Ascending aorta (tissue), 2 donors: ENCODE measurements at regions not wholly inside any gene's neighbourhood (a gene's known extent, or its start where the extent isn't known, plus 50 kb on each side); places are given as distances from the start of the nearest gene placed in this dataset.

Source experiments
- DNase-seq, 2 donors: peaks; one replicate each; pipeline ENCODE4 v3.0.0-alpha.2; 2019; ENCODE audit warnings: low spot score in 2 of 2
- H3K27ac ChIP-seq, 2 donors: fragments of 200-600 bp; sonication (generic); one replicate each; pipeline ENCODE4 v1.5.1; 2016 to 2017; ENCODE audit warnings: mild to moderate bottlenecking in 1 of 2
- H3K27me3 ChIP-seq: fragments of 200-600 bp; sonication (generic); one replicate; pipeline ENCODE4 v1.5.1; 2017
- H3K36me3 ChIP-seq, 2 donors: fragments of 200-600 bp; sonication (generic); one replicate each; pipeline ENCODE4 v1.5.1; 2016
- H3K4me1 ChIP-seq, 2 donors: fragments of 200-600 bp; sonication (generic); one replicate each; pipeline ENCODE4 v1.5.1; 2016 to 2017; ENCODE audit warnings: mild to moderate bottlenecking in 1 of 2
- H3K4me3 ChIP-seq, 2 donors: fragments of 200-600 bp; sonication (generic); one replicate each; pipeline ENCODE4 v1.5.1; 2016 to 2017; ENCODE audit warnings: mild to moderate bottlenecking in 1 of 2
- H3K9me3 ChIP-seq, 2 donors: fragments of 200-600 bp; sonication (generic); one replicate each; pipeline ENCODE4 v1.5.1; 2016
- intact Hi-C: fragments of 100-400 bp; cut with DNase I; formaldehyde crosslinking; loops from one replicate; pipeline ENCODE4 v1.15.1; 2023
- TF ChIP-seq, protein P1 (sequence below), 3 experiments: fragments of 200-600 bp in 2 of 3; fragments of 450-650 bp in 1 of 3; sonication (generic) in 2 of 3; IDR thresholded peaks; one replicate each; pipeline ENCODE4 v1.5.1; 2016 to 2019; ENCODE audit warnings: antibody characterized with exemption in 3 of 3, mild to moderate bottlenecking in 1 of 3, moderate library complexity in 1 of 3

GRCh38 chr10:42988069-42988468 is 88.8 kb upstream of the RET start:
- no peaks in the 10 kb centered on the region for H3K9me3 ChIP-seq
- H3K36me3 ChIP-seq: no peaks in the 10 kb centered on the region
- H3K4me1 ChIP-seq: no peaks in the 10 kb centered on the region
- intact Hi-C loops: no loop called here
- H3K4me3 ChIP-seq: no peak overlapping the region
- no peak for DNase-seq
- H3K27ac ChIP-seq: no peak overlapping the region
- TF ChIP-seq, protein P1, sequence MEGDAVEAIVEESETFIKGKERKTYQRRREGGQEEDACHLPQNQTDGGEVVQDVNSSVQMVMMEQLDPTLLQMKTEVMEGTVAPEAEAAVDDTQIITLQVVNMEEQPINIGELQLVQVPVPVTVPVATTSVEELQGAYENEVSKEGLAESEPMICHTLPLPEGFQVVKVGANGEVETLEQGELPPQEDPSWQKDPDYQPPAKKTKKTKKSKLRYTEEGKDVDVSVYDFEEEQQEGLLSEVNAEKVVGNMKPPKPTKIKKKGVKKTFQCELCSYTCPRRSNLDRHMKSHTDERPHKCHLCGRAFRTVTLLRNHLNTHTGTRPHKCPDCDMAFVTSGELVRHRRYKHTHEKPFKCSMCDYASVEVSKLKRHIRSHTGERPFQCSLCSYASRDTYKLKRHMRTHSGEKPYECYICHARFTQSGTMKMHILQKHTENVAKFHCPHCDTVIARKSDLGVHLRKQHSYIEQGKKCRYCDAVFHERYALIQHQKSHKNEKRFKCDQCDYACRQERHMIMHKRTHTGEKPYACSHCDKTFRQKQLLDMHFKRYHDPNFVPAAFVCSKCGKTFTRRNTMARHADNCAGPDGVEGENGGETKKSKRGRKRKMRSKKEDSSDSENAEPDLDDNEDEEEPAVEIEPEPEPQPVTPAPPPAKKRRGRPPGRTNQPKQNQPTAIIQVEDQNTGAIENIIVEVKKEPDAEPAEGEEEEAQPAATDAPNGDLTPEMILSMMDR (IDR thresholded peaks at IDR 0.05): no peak
- no peaks in the 10 kb centered on the region for H3K27me3 ChIP-seq

DNA sequence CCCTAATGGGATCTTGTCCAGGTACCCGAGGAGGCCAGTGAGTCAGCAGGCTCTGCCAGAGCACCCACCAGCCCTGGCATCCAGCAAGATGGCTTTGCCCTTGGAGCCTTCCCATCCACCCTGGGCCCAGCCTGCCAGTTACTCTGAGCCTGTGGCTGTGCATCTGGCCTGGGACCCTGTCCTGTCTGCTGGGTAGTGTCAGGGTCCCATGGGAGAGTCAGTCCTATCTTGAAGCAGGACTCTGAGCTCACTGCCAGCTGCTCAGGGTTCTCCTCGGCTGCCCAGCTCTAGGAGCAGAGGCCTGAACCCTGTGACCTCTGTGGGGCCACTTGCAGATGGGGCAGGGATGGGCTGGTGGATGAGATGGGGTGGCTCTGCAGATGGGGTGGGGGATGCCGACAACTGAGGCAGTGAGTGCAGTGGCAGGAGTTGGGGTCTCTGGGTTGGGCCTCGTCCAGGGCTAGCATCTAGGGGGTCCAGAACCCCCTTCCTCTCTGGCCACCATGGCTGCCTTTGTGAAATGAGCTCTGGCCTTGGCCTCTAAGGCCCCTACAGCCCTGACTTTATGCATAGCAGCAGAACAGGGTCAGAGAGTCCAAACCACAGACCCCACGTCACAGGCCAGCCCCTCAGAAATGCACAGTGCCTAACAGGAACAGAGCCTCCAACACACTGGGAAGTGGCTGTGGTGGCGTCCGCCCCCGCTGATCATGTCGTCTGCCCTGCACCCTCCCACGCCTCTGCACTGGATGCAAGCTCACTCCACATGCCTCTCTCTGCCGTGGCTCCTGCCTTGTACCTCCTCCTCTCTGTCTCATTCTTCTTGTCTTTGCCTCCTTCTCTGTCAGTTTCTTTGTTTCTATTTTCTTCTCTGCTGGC is 88.1 kb upstream of the RET start:
- Histone ChIP-seq H3K9me3 (no peaks in the 10 kb centered on the region), H3K27me3 (no peaks in the 10 kb centered on the region), H3K4me1 (no peaks in the 10 kb centered on the region), H3K36me3 (no peaks in the 10 kb centered on the region), H3K27ac (no peak overlapping the region), H3K4me3 (no peak overlapping the region)
- intact Hi-C loops: no loop called here
- DNase-seq: no peak
- TF ChIP-seq, protein P1 (IDR thresholded peaks at IDR 0.05): no peak

GRCh38 chr10:42989481-42989921 is 87.4 kb upstream of the RET start:
- intact Hi-C loops: no loop called here
- H3K27me3 ChIP-seq: no peaks in the 10 kb centered on the region
- H3K9me3 ChIP-seq: no peaks in the 10 kb centered on the region
- no peak for DNase-seq
- TF ChIP-seq, protein P1 (IDR thresholded peaks at IDR 0.05): no peak
- no peak overlapping the region for H3K4me3 ChIP-seq
- H3K36me3 ChIP-seq: no peaks in the 10 kb centered on the region
- no peaks in the 10 kb centered on the region for H3K4me1 ChIP-seq
- H3K27ac ChIP-seq: no peak overlapping the region

DNA sequence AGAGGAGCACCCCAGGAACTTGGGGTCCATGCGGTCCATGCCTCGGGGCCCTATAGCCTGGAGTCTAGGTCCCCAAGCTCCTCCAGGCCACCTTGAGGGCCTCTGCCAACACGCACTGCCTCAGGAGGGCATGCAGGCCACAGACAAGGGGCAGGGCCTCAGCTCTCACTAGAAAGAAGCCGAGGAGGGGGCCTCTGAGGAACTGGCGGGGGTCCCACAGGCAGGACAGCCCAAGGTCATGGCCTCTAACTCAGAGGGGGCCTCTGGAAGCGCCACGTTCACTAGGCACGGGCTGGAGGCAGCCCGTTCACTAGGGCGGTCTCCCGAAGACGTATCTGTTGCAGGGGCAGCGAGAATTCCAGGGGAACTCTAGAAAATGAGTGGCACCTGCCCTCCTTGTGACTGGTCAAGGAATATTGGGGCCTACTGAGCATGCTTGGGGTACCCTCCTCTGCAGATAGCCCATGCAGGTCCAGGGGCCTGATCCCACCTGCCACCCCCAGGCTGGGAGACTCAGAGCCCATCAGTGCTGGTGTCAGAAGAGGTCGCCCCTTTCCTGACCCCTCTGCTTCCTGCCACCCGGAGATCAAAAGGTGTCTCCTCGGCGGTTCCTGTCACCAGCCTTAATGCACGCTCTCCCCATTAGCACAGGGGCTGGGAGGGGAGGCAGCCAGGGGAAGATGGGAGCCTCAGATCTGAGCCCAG is 86.7 kb upstream of the RET start:
- DNase-seq: no peak
- Histone ChIP-seq H3K9me3 (no peaks in the 10 kb centered on the region), H3K27ac (no peak overlapping the region), H3K4me3 (no peak overlapping the region), H3K36me3 (no peaks in the 10 kb centered on the region), H3K4me1 (no peaks in the 10 kb centered on the region), H3K27me3 (no peaks in the 10 kb centered on the region)
- TF ChIP-seq, protein P1 (IDR thresholded peaks at IDR 0.05): no peak
- intact Hi-C loops: no loop called here

GRCh38 chr10:42990721-42991441 is 86.0 kb upstream of the RET start:
- Histone ChIP-seq H3K4me3 (no peak overlapping the region), H3K9me3 (no peaks in the 10 kb centered on the region), H3K27me3 (no peaks in the 10 kb centered on the region), H3K36me3 (no peaks in the 10 kb centered on the region), H3K27ac (no peak overlapping the region), H3K4me1 (no peaks in the 10 kb centered on the region)
- DNase-seq: no peak
- TF ChIP-seq, protein P1 (IDR thresholded peaks at IDR 0.05): no peak
- intact Hi-C loops: no loop called here
